ENCODE measurements at regions not wholly inside any gene's neighbourhood (a gene's known extent, or its start where the extent isn't known, plus 50 kb on each side); places are given as distances from the start of the nearest gene placed in this dataset.

- ATAC-seq = no peak
- no peak for FAIRE-seq
- no peaks in the 10 kb centered on the region for H3K27me3 ChIP-seq (ENCODE audit: control insufficient read depth in 2 of 2, insufficient read depth in 2 of 2, low read length in 2 of 2)
These were observed 137.8 kb upstream of the LRATD1 start for GRCh38 chr2:14494759-14495158.

More at GRCh38 chr2:14494759-14495158, 137.8 kb upstream of the LRATD1 start:
- Histone ChIP-seq H3K9ac (ENCODE audit: insufficient read depth in 1 of 2, low read depth in 2 of 2, low read length in 2 of 2) (no peak overlapping the region), H3K9me1 (ENCODE audit: control insufficient read depth, insufficient read depth, low read length) (no peaks in the 10 kb centered on the region), H3K9me3 (replicated peaks; ENCODE audit: control insufficient read depth, insufficient read depth, low read depth, low read length) (no peaks in the 10 kb centered on the region), H3K79me2 (ENCODE audit: control insufficient read depth, insufficient read depth, low read length) (no peaks in the 10 kb centered on the region), H4K20me1 (replicated peaks; ENCODE audit: control insufficient read depth, insufficient read depth, low read length) (no peaks in the 10 kb centered on the region), H3K4me1 (replicated peaks in 1 of 2; ENCODE audit: control insufficient read depth in 2 of 2, insufficient read depth in 2 of 2, low read length in 2 of 2) (no peaks in the 10 kb centered on the region), H3K27ac (ENCODE audit: extremely low read depth, low read depth, low read length) (no peak overlapping the region), H3K36me3 (ENCODE audit: control insufficient read depth, insufficient read depth, low read length) (no peaks in the 10 kb centered on the region), H2AFZ (ENCODE audit: low read depth, low read length) (no peak overlapping the region), H3K4me2 (ENCODE audit: insufficient read depth, low read length) (no peak overlapping the region), H3K4me3 (no peak overlapping the region)
- no peak for DNase-seq (ENCODE audit: extremely low read depth in 1 of 4, low spot score in 3 of 4)
- BruUV-seq (replicated peaks) = no TSS peak
- WGBS (ENCODE audit: insufficient coverage, low coverage, missing lambda C conversion rate) = 0% methylated on average over 1 of the region's 1 CpG
- ChIA-PET CTCF (ENCODE audit: low intra/inter-chr PET ratio) (no interaction called here), POLR2A (no interaction called here)
- TF ChIP-seq ZNF589 (CRISPR knock-in tag; IDR thresholded peaks at IDR 0.05; ENCODE audit: low read depth) (no peak), SIN3B (IDR thresholded peaks at IDR 0.05; ENCODE audit: low read depth) (no peak), HMG20A (CRISPR knock-in tag; conservative IDR thresholded peaks at IDR 0.05) (no peak), ZNF12 (CRISPR knock-in tag; IDR thresholded peaks at IDR 0.05) (no peak), ZBED1 (IDR thresholded peaks at IDR 0.05) (no peak), SMARCA5 (IDR thresholded peaks at IDR 0.05) (no peak), SRF (CRISPR knock-in tag; IDR thresholded peaks at IDR 0.05) (no peak), RB1 (IDR thresholded peaks at IDR 0.05; ENCODE audit: low read depth) (no peak), ZMIZ1 (IDR thresholded peaks at IDR 0.05; ENCODE audit: low read depth in 2 of 2, low read length in 2 of 2) (no peak), HNRNPL (IDR thresholded peaks at IDR 0.05; ENCODE audit: low read depth, low read length) (no peak), WHSC1 (IDR thresholded peaks at IDR 0.05; ENCODE audit: low read length) (no peak), ZNF324 (CRISPR knock-in tag; IDR thresholded peaks at IDR 0.05) (no peak)
- TF ChIP-seq, protein P1, sequence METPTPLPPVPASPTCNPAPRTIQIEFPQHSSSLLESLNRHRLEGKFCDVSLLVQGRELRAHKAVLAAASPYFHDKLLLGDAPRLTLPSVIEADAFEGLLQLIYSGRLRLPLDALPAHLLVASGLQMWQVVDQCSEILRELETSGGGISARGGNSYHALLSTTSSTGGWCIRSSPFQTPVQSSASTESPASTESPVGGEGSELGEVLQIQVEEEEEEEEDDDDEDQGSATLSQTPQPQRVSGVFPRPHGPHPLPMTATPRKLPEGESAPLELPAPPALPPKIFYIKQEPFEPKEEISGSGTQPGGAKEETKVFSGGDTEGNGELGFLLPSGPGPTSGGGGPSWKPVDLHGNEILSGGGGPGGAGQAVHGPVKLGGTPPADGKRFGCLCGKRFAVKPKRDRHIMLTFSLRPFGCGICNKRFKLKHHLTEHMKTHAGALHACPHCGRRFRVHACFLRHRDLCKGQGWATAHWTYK (CRISPR knock-in tag; IDR thresholded peaks at IDR 0.05) = no peak
- in situ Hi-C loops (cut with MboI) = no loop called here
- intact Hi-C loops (cut with micrococcal nuclease) = no loop called here
